Islet precursor cell (in vitro differentiated cells): ENCODE measurements at regions not wholly inside any gene's neighbourhood (a gene's known extent, or its start where the extent isn't known, plus 50 kb on each side); places are given as distances from the start of the nearest gene placed in this dataset.

Source experiments
- DNase-seq: peaks from one replicate; pipeline ENCODE4 v3.0.0-alpha.2; 2018

DNA sequence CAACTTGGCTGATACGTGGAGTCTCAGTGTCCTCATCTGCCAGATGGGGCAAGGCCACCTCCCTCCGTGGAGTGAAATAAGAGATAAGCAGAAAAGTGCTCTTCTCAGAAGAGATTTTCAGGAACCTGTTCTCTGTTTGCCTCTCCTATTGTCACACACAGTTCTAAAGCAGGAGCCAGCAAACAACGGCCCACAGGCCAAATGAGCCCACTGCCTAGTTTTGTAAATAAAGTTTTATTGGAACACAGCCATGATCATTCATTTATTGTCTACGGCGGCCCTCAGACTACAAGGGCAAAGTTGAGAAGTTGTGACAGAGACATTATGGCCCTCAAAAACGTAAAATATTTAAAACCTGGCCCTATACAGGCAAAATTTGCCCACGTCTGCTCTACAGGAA, 256.8 kb upstream of the IGF1R start:
- no peak for DNase-seq

DNA sequence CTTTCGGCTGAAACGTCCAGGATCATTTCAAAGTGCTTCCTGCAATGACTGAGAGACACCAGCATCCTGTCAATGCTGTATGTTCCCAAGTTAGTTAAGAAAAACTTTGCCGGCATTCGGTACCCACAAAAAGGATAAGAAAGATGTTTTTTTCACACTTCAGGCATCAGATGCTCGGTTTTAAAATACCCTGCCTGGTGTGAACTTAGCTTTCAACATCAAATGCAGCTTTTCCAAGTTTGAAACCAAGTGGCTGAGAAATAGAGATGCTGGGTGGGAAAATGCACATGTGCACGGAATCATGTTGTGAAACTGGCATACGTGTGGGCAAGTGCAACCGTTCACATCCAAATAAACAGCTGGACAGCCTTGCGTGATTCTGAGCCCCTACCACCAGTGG, 254.9 kb upstream of the IGF1R start:
- DNase-seq, result peak; percentile 14

DNA sequence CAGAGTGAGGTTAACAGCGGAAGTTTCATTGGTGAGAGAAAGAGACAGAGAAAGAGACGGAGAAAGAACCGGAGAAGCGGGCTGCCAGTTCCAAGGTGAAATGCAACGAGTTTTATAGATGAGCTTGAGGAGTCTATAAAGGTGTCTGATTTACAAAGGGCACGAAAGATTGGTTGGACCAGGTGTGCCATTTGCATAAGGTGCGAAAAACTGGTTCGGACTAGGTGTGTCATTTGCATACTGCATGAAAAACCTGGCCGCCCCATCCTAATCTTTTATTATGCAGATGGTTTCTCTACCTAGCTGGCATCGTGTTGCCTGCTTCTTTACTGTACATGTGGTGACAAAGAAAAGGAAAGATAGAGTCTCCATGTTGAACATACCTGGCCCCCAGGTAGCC, 253.8 kb upstream of the IGF1R start:
- peak; percentile 12 for DNase-seq

DNA sequence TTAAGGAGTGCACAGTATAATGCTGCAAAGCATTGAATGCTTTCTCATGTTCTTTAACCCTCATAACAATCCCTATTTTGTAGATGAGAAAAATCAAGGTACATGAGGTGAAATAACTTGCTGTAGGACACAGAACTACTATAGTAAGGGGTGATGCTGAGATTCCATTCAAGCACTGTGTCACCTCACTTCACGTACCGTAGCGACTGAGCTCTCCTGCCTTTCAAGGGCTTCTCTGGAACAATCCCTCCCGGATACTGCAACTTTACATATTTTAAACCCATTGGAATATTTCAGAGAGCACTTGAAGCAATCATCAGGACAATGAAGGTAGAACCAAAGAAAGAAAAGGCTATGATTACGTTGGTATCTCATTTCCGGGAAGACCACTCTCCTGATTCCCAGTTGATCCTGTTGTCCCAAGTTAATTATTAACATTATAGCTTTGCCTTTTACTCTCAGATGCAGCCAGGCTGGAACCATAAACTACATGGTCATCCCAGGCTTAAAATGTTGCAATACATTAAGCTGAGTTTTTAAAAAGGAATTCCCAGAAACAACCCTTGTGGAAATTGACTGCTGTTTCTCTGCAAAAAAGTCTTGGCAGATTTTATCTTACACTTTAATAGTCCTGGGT, 252.2 kb upstream of the IGF1R start:
- peak; percentile 3 for DNase-seq

DNA sequence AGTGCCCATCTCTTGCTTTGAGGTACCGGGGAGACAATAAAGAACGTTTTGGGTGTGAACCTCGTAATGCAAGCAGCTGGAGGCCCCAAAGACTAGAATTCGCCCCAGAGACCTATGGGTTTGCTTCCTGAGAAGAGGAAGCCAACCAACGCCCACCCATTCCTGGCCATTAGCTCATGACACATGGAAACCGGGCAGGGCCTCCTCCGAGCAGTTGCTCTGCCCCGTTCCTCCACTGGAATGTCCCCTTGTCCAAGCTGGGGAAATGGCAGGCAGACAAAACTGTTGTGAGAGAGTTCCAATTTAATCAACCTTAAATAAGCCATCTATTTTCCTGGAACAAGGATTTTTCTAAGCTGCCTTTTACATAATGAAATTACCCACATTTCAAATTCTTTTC, 250.9 kb upstream of the IGF1R start:
- peak; percentile 36 for DNase-seq

DNA sequence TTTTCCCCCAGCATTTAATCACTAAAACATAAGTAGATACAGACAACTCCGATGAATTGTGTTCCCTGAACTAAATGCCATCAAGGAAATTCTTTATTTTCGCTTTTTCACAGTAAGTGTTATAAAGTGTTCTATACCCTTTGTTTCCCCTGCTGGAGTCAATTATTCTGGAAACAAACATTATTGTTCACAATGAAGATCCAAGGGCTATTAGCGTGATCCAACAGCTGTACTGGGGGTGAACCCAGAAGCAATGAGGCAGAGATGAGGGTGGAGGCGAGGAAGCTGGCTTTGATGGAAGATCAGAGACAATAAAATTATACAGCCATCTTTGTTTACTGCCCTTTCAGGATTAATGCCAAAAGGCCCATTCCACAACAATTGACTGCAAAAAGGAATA, 250.3 kb upstream of the IGF1R start:
- peak; percentile 6 for DNase-seq

DNA sequence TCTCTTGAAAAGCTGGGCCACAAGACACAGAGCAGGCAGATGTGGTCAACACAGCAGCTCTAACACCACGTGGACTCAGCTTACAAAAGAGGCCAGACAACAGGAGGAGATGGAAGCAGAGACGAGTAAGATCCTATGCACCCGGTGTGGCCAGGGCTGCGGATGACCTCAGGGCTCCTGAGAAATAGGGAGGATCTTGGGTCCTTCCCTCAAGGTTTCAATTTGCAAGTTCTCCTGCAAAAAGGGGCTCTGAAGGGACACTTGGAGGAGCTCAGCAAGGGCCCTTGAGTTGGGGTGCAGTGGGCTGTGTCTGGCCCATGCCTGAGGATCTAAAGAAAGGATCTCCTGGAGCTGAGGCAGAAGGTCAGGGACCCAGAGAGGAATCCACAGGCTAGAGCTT, 249.5 kb upstream of the IGF1R start:
- peak; percentile 41 for DNase-seq

DNA sequence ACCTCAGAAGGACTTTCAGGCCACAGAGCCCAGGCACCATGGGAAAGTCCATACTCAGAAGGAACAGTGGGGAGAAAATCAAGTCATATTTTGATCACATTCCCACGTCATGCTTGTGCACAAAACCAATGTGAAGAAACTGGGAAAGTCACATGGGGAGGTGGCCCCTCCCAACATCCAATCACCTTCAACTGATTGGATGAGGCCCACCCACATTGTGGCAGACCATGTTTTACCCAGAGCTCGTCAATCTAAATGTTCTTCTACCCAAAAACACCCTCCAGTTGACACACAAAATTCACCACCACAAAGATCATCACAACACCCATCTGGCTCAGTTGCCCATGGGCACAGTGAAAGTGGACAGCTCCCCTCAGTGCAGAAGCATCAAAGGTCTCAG, 248.2 kb upstream of the IGF1R start:
- peak; percentile 12 for DNase-seq

DNA sequence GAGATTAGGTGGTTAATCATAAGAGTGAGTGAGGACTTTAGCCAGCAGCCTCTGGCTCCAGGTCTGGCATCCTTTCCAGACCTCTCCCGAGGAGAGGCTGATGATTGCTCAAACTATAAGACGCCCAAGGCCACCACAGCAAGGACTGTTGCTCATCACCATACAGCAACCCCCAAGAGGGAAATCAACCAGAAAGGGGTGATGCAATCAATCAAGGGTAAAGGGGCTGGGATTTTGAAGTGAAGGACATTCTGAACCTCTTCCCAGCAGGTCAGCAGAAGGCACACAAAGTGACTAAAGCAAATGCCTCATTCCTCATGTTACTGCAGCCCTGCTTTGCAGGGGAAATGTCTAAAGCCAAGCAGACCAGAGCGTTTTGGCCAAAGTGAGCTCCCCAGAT, 247.3 kb upstream of the IGF1R start:
- peak; percentile 4 for DNase-seq

DNA sequence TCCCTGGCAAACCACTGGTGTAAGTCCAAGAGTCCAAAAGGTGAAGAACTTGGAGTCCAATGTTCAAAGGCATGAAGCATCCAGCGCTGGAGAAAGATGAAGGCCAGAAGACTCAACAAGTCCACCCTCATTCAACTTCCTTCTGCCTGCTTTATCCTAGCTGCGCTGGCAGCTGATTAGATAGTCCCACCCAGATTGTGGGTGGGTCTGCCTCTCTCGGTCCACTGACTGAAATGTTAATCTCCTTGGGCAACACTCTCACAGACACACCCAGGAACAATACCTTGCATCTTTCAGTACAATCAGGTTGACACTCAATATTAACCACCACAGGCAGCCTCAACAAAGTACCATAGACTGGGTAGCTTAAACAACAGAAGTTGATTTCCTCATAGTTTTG, 245.9 kb upstream of the IGF1R start:
- DNase-seq, result no peak

DNA sequence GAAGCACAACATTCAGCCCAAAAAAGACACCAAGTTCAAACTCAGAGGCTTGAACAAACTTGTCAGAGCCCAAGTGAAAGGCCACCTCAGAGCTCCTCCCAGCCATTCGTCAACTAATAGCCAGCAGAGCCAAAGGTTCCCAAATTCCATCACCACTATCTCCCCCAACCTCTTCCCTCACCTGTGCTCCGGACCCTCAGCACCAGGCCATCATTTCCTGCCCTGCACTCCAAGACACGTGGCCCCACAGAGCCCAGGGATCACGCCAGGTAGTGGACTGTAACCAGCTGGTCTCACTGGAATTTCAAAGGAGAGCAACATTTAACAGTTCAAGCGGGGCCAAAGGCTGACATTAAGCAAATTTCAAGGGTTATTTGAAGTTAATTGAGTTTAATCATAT, 245.2 kb upstream of the IGF1R start:
- no peak for DNase-seq

DNA sequence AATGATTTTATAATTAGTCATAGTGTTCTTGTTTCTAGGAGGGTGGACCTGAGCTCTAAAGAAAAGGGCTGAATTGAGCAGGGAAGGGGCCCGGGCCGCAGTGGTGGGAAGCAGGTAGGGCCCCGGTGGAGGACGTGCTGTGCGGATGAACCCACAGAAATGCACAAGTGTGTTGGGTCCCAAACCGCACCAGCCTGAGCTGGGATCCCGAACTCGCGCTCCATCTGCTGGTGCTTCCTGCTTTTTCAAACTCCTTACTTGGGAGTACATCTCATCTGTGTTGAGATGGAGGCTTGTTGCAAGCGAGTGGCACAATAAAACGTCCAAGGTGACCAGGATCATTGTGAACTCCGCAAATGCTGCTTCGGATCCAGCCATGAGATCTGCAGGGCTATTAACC, 244.8 kb upstream of the IGF1R start:
- no peak for DNase-seq

DNA sequence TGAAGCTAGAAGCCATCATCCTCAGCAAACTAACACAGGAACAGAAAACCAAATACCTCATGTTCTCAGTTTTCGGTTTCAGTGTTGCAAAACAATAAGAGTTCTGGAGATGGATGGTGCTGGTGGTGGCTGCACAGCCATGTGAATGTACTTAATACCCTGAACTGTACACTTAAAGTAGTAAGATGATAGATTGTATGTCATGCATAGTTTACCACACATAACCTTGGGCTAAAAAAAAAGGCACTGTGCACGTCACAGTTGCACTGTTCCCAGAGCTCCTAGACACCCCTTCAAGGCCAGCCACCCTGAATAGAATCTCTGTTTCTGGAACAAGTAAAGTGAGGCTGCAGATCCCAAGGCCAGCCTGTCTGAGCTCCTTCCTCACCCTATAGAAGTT, 243.3 kb upstream of the IGF1R start:
- no peak for DNase-seq

DNA sequence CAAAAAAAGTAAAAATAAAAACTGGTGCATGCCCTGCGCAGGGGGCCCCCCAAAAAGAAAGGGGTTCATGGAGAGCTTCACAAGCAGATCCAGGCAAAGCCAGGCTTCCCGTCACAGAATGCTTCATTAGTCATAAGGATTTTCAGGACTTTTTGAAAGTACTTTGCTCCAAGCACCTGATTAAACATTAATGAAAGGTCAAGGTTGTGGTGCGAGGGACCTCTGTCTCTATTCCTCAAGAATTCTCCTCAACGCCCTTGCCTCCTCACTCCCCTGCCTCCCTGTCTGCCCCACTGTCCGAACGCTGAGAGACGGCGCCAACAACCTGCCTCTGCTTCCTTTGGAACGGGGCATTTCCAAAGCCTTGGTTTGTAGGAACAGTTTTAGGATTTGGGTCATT, 240.1 kb upstream of the IGF1R start:
- no peak for DNase-seq

DNA sequence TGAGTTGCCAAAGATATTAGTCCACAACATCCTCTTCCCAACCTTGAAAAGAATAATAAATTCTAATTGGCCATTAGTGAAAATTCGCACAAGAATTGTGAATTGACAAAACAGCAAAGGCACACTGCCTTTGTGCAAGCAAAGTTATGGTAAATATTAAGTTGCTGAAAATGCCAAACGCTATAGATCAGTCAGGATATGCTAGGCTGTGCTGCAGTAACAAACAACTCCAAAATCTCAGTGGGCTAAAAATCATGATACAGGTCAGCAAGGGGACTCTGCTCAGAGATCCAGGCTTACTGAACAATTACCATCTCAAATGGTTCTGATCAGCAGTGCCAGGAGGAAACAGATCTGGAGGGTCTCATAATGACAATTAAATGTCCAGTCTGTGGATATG, 238.0 kb upstream of the IGF1R start:
- no peak for DNase-seq

DNA sequence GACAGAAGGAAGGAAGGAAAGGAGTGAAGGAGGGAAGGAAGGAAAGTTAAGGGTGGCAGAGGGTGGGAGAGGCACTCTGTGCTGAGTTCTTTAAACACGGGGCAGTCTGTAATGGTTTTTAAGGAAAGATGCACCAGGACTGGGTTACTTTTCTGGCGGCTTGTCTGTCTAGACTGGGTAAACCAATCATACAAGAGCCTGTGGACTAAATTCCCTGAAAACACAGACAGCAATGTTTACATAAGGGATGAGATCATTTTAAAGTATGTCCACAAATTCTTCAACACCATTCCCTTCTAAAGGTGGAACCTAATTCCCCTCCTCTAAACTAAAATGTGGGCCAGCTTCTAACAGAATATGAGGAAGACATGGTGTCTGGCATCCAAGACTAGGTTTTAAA, 235.5 kb upstream of the IGF1R start:
- no peak for DNase-seq

DNA sequence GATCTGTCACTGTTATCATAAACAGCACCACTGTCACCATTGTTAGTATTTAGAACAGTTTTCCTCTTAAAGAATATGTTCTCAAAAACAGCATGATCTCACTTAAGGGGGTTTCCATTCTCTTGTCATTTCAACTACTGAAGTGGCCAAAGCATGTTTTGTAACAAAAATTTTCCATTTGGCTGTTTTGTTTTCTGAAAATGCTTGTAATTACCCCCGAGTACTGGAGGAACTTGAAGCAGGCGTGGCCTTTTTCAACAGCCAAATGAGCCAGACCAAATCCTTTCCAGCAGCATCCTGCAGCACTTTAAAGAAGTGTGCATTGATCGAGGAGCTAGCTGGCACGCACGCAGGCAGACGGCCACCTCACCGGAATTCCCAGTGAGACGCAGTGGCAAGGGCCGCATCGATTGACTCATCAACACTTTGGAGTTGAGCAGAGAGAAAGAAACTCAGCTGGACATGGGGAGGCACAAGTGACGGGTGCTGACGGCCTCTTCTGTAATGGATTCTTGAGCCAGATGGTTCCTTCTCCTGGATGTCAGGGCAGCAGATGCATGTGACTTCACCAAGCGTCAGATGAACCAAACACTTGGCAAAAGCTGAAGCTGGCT, 234.3 kb upstream of the IGF1R start:
- no peak for DNase-seq

DNA sequence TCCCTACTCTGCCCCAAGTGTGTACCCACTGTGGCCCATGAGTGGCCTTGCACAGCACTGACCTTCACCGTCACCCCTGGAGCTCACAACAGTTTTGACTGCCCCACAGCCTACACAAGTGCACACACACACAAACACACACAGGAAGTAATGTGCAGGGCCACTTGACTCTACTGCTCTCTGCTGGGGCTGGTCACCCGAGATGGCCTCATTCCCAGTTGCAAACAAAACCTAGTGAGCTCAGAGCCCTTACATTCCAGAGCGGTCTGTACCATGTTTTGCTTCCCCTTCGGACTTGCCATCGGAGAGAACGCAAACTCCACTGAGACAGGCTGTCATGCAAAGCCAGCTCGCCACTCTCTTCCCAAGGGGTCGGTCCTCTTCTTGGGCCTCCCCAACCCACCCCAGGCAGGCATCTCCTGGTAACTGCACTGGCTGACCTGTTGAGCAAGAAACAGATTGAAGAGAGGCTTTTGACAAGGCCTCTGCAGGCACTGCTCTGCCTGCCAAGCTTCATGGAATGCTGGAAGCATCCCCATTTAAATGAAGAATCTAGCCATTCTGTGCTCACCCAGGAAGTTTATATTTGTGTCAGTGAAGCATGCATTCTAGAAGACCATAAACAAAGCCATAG, 232.0 kb upstream of the IGF1R start:
- DNase-seq, result no peak

DNA sequence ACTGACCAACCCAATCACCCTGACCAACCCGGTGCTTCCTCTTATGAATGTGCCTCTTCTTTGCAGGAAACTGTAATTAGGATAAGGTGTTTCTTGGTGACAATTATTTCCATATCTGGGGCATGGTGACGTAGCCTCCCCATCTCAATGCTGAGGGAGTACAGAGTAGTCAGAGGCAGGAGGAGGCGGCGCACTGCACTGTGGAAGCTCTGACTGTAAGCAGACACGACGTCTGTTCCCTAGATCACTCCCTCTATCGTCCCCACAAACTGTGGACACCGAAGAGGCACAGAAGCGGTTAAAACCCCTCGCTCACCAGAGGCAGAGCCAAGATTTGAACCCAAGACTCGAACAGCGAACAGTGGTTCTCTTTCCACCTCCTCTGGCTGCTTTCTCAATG, 231.0 kb upstream of the IGF1R start:
- no peak for DNase-seq

DNA sequence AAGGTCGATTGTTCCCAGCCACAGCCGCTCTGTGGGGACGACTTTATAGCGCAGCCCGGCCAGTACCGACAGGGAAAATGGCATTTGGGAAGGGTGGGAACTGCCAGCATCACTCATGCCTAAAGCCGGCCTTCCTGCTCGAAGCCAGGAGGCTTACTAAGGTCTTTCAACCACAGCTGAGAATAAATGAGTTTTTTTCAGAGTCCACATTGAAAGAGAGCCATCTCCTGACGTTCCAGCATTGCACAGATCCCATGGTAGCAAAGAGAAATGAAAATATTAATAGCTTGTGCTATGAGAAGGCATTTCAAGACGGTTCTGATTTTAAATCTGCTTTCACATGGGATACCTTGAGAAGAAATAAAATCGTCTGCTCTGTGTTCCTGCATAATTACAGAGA, 230.2 kb upstream of the IGF1R start:
- DNase-seq, result no peak

DNA sequence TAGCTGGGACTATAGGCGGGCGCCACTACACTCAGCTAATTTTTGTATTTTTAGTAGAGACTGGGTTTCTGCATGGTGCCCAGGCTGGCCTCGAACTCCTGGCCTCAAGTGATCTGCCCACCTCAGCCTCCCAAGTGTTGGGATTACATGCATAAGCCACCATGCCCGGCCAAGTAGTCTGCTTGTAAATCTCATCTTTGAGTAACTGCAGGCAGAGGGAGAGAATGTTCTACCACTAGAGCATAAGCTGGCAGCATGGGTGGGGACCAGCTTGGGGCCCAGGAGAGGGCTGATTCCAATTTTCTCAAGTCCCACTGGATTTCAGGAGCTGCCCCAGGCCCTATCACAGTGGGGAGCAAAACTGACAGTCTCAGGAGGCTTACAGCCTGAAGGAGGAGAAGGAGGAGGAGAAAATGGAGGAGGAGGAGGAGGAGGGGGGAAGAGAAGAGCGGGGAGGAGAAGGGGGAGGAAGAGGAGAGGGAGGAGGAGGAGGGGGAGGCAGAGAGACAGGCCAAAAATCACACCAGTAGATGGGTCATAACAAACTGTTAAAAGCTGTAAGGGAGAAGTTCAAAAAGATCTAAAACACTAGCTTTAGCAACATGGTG, 229.1 kb upstream of the IGF1R start:
- no peak for DNase-seq

DNA sequence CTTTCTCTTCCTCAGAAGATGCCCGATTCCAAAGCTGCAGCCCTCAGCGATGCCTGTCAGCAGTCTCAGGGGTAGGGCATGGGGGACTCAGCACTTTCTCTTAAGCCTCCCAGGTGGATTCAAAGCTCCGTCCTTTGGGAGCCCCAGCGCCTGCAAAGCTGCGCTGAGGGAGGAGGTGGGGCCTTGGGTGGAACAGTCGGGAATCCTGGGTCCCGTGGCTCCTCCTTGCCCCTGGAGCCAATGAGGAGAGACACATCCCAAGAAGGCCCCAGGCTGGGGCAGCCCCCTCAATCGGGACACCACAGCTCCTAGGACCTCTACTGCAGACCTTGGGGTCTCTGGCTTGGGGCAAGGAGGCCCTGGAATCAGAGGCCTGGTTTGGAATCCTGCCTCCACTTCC, 227.5 kb upstream of the IGF1R start:
- no peak for DNase-seq

DNA sequence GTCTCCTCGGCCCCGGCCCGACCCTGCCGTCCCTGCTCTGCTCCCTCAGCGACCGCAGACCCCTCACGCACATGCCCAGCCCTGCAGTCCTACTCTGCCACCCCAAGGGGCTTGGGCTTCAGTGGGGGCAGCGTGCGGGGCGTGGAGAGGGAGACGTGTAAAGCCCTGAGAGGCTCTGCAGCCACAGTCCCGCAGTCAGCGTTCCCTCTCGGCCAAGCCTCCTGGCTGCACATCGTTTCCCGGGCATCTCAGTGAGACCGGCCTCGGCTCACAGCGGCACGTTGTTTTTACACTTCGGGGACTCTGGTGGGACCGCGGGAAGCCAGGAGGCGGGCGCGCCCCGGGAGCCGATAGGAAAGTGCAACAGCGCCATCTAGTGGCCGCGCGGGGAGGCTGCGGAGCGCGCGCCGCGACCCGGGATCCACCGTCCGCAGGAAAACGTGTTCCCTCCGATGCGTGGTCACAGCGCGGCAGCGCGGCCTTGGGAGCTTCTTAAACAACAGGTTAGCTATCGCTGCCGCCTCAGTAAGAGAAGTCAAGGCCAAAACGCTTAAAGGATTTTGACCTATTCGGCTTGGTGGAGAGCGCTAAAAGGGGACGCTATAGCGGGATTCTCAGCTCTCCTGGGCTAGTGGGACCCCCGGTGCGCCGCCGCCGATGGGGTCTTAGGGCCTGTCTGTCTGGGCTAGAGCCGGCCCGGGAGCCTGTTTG, 226.8 kb upstream of the IGF1R start:
- DNase-seq, result peak; percentile 83

DNA sequence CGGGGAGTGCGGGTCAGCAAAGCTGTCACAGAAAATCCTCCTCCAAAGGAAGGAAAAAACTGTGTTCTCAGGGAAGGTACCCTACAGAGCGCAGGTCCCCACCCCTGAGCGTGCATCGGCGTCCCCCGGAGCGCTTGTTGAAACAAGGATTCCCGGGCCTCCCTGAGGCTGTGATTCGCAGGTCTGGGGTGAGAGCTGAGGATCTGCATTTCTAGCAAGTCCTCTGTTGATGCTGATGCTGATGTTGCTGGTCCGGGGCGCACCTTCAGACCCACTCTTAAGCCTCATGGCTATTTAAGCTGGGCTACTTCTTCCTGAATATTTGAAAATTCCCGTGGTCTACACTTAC, 226.2 kb upstream of the IGF1R start:
- DNase-seq, result no peak
